LNCAP (cell line): ENCODE measurements at regions not wholly inside any gene's neighbourhood (a gene's known extent, or its start where the extent isn't known, plus 50 kb on each side); places are given as distances from the start of the nearest gene placed in this dataset.

Experiments
- TF ChIP-seq, protein P1 (sequence below): fragments of 450-650 bp; IDR thresholded peaks from 2 replicates; pipeline ENCODE4 v1.5.1; 2017; ENCODE audit warnings: mild to moderate bottlenecking

DNA sequence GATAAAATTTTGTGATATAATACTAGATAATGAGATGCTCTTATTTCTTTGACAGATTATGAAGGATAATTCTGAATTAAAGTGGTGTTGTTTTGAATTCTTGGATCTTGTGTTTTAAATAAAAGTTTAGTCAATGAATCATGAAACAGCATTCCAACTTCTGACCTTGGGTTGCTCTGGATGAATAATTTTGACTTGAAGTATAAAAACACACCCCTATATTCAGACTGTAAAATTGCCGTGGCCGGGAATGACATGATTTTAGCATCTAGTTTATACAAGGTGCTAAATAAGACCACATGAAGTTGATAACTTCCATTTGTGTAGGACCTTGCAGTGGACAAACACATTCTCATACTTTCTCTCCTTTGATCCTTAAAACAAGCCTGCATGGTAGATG is 67.2 kb upstream of the DAP start:
- TF ChIP-seq, protein P1, sequence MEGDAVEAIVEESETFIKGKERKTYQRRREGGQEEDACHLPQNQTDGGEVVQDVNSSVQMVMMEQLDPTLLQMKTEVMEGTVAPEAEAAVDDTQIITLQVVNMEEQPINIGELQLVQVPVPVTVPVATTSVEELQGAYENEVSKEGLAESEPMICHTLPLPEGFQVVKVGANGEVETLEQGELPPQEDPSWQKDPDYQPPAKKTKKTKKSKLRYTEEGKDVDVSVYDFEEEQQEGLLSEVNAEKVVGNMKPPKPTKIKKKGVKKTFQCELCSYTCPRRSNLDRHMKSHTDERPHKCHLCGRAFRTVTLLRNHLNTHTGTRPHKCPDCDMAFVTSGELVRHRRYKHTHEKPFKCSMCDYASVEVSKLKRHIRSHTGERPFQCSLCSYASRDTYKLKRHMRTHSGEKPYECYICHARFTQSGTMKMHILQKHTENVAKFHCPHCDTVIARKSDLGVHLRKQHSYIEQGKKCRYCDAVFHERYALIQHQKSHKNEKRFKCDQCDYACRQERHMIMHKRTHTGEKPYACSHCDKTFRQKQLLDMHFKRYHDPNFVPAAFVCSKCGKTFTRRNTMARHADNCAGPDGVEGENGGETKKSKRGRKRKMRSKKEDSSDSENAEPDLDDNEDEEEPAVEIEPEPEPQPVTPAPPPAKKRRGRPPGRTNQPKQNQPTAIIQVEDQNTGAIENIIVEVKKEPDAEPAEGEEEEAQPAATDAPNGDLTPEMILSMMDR, result no peak

DNA sequence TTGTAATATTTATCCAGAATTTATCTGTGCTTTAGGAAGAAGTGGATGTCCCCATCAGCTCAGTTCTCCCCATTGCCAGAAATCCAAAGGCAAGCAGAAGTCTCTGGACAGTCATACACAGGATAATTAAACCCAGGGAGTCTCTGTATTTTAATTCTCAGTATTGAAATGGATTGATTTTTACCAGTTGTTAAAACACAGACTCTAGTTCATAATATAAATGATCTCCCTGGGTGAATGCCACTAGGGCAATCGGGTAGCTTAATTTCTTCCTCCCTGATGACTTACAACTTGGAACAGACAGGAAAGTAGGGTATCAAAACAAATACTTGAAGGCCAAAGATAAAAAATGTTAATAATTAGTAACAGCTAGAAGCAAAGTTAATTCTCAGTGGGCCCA is 66.5 kb upstream of the DAP start:
- TF ChIP-seq, protein P1, result no peak

DNA sequence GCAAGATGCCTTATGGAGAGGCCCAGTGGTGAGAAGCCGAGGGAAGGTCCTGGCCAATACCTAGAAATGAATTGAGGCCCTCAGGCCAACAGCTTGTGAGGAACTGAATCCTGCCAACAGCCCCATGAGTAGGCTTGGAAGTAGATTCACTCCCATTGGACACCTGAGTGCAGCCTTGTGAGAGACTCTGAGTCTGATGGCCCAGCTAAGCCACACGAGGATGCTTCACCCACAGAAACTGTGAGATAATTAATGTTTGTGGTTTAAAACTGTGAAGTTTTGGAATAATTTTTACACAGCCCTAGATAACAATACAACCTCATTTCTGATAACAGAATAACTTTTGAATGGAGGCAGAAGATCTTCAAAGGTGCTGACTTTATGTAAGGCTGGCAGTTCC is 65.9 kb upstream of the DAP start:
- TF ChIP-seq, protein P1, result no peak

DNA sequence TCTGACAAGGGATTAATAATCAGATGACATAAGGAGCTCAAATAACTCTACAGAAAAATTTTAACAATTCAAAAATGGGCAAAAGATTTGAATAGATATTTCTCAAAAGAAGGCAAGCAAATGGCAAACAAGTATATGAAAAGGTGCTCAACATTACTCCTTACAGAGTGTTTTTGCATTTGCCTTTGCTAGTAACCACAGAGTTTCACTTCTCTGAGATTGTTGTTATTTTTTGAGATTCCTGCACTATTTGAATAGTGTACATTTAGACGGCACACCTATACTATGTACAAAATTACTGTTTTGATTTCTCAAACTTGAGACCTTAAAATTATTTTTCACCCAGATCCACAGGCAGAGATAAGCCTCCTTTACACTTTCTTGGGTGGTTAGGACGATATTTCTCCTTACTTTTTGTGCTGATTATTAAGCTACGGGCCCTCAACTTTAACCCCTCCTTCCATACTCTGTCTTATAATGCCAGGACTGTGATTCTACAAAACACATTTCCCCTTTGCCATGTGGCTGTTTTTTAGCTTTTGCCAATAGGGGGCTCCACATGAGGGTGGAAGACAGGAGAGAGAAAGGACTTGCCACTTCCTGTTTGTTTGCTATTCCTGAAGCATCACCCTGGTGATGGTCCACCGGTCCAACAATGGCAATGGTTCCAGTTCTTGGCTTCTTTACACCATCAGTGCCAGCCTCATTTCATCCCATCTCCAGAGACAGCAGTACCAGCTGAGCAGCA is 65.0 kb upstream of the DAP start:
- TF ChIP-seq, protein P1, result no peak

DNA sequence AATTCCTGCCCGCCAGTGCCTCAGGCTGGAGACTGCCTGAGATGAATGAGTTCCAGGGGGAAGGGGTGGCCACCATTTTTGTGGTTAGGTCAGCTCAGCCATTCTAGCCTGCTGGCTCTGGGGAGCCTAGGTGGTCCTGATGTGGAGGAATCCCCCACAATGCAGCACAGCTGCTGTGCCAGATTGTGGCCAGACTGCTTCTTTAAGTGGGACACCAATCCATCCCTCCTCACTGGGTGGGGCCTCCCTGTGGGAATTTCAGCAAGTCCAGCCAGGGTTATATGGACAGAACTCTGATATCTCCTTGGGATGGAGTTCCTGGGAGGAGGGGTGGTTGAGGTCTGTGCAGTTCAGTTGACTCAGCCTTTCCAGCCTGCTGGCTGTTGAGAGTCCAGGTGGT is 51.2 kb upstream of the DAP start:
- TF ChIP-seq, protein P1, result no peak
